PC-3 (cell line): ENCODE measurements at regions not wholly inside any gene's neighbourhood (a gene's known extent, or its start where the extent isn't known, plus 50 kb on each side); places are given as distances from the start of the nearest gene placed in this dataset.

Experiments
- ATAC-seq: fragments of 200-7000 bp; cut with Tn5 transposase; 2 replicates; pipeline ENCODE4 v1.9.1; 2020; ENCODE audit warnings: mild to moderate bottlenecking, moderate library complexity
- BruUV-seq: library from RNA; stranded (reverse); fragments of 400-500 nt; replicated peaks from 2 replicates; lab custom pipeline; 2021; lab: Mats Ljungman, UMichigan
- CTCF ChIA-PET: fragments of 300-600 bp; sonication (Branson Sonifier 250); formaldehyde crosslinking; loops from one replicate; lab custom pipeline; 2022; ENCODE audit warnings: antibody characterized with exemption; lab: Charles Lee
- POLR2A ChIA-PET: fragments of 300-600 bp; sonication (Branson Sonifier 250); formaldehyde crosslinking; loops from one replicate; lab custom pipeline; 2022; ENCODE audit warnings: antibody characterized with exemption; ENCODE audit not compliant: unreplicated experiment; lab: Charles Lee
- DNase-seq: peaks from one replicate; pipeline ENCODE4 v3.0.0-alpha.2; 2015
- H2AFZ ChIP-seq: fragments of 300-600 bp; sonication (generic); 2 replicates; pipeline ENCODE4 v1.6.0; 2016; ENCODE audit warnings: antibody characterized with exemption, low read length
- H3F3A ChIP-seq: fragments of 300-600 bp; sonication (generic); one replicate; pipeline ENCODE4 v1.6.0; 2017; ENCODE audit warnings: antibody characterized with exemption, low read length, control low read depth, mild to moderate bottlenecking; ENCODE audit not compliant: unreplicated experiment
- H3K27ac ChIP-seq: fragments of 300-600 bp; sonication (generic); 2 replicates; pipeline ENCODE4 v1.5.1; 2016; ENCODE audit warnings: mild to moderate bottlenecking, low read length
- H3K27me3 ChIP-seq: fragments of 300-600 bp; sonication (generic); 2 replicates; pipeline ENCODE4 v1.6.1; 2016; ENCODE audit warnings: low read length, mixed read lengths
- H3K36me3 ChIP-seq: fragments of 300-600 bp; sonication (generic); 2 replicates; pipeline ENCODE4 v1.6.1; 2016; ENCODE audit warnings: low read depth, mixed run types, low read length, mixed read lengths
- H3K4me1 ChIP-seq: fragments of 300-600 bp; sonication (generic); 2 replicates; pipeline ENCODE4 v1.5.1; 2016; ENCODE audit warnings: low read length; ENCODE audit not compliant: insufficient read depth
- H3K4me2 ChIP-seq: fragments of 300-600 bp; sonication (generic); 2 replicates; pipeline ENCODE4 v1.6.0; 2016; ENCODE audit warnings: low read length
- H3K4me3 ChIP-seq: fragments of 300-600 bp; sonication (generic); 2 replicates; pipeline ENCODE4 v1.5.1; 2016; ENCODE audit warnings: mild to moderate bottlenecking, low read length, mixed read lengths
- H3K79me2 ChIP-seq: fragments of 300-600 bp; sonication (generic); 2 replicates; pipeline ENCODE4 v1.6.1; 2017; ENCODE audit warnings: low read length, mixed read lengths
- H3K9ac ChIP-seq: fragments of 300-600 bp; sonication (generic); 2 replicates; pipeline ENCODE4 v1.6.0; 2016; ENCODE audit warnings: mild to moderate bottlenecking, low read length
- H3K9me2 ChIP-seq: fragments of 300-600 bp; sonication (generic); replicated peaks from 2 replicates; pipeline ENCODE4 v1.6.1; 2016; ENCODE audit warnings: mixed run types, low read length, mixed read lengths
- H3K9me3 ChIP-seq: fragments of 300-600 bp; sonication (generic); 2 replicates; pipeline ENCODE4 v1.6.1; 2016; ENCODE audit warnings: low read length, mixed read lengths
- H4K20me1 ChIP-seq: fragments of 300-600 bp; sonication (generic); 2 replicates; pipeline ENCODE4 v1.6.1; 2016; ENCODE audit warnings: low read length, mixed read lengths
- EZH2 ChIP-seq: fragments of 300-600 bp; sonication (generic); IDR thresholded peaks from one replicate; pipeline ENCODE4 v1.6.1; 2017; ENCODE audit warnings: antibody characterized with exemption, mild to moderate bottlenecking, low read length; ENCODE audit not compliant: unreplicated experiment
- EZH2phosphoT487 ChIP-seq: fragments of 300-600 bp; sonication (generic); IDR thresholded peaks from 2 replicates; pipeline ENCODE4 v1.6.1; 2018; ENCODE audit warnings: mild to moderate bottlenecking, antibody characterized with exemption, low read length, borderline replicate concordance
- intact Hi-C: fragments of 100-400 bp; cut with micrococcal nuclease; formaldehyde crosslinking; loops from 2 replicates; pipeline ENCODE4 v1.9.0; 2023
- TF ChIP-seq, protein P1 (sequence below): fragments of 300-600 bp; sonication (generic); conservative IDR thresholded peaks from 2 replicates; pipeline ENCODE4 v1.5.1; 2017; ENCODE audit warnings: antibody characterized with exemption, low read depth, mild to moderate bottlenecking, low read length

DNA sequence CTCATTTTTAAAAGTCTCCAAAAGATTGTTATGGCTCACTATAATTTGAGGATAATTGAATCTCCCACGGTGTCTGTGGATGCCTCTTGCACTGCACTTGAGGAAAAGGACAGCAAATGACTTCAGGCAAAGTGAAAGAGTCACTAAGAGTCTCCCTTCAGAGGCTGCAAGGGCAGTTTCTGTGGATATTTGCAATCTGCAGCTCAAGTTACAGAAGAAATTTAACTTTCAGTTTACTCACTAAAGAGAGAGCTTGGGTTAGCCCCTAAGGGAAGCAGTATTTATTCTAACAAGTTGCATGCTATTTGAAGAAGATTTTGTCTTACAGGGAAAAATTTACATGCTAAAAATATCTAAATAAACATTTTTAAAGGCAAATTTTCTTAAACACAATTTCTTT is 912.0 kb upstream of the TENM3 start:
- no peak overlapping the region for H2AFZ ChIP-seq
- POLR2A ChIA-PET, result no interaction called here

DNA sequence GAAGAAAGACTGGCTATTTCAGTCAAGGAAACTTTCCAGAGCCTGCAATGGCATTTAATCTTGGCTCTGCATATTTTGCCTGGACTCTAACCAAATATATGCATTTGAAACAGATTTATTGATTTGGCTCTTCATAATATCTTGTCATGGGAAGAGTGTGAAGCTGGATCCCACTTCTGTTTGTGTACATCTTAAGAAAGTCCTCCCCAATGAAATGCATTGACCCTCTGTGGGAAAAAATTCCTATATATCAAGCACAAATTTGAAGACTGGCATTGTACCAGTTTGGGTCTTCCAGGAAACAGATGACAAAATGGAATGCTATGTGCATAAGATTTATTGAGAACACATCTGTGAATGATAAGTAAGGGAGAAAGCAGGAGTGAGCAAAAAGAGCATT is 897.3 kb upstream of the TENM3 start:
- POLR2A ChIA-PET, result no interaction called here
- H3K79me2 ChIP-seq, result no peaks in the 10 kb centered on the region
- DNase-seq (no peak), ATAC-seq (no peak)
- H3K27ac ChIP-seq, result no peak overlapping the region
- H3K9ac ChIP-seq, result no peak overlapping the region
- no peak overlapping the region for H3K4me3 ChIP-seq
- no peaks in the 10 kb centered on the region for H4K20me1 ChIP-seq
- no peak overlapping the region for H3K4me2 ChIP-seq
- no TSS peak for BruUV-seq
- H3K36me3 ChIP-seq, result no peaks in the 10 kb centered on the region
- no peaks in the 10 kb centered on the region for H3K9me2 ChIP-seq
- H3K9me3 ChIP-seq, result no peaks in the 10 kb centered on the region
- H3K27me3 ChIP-seq, result no peaks in the 10 kb centered on the region
- no peaks in the 10 kb centered on the region for H3F3A ChIP-seq
- CTCF ChIA-PET, result no interaction called here
- H3K4me1 ChIP-seq, result no peaks in the 10 kb centered on the region
- TF ChIP-seq, protein P1, sequence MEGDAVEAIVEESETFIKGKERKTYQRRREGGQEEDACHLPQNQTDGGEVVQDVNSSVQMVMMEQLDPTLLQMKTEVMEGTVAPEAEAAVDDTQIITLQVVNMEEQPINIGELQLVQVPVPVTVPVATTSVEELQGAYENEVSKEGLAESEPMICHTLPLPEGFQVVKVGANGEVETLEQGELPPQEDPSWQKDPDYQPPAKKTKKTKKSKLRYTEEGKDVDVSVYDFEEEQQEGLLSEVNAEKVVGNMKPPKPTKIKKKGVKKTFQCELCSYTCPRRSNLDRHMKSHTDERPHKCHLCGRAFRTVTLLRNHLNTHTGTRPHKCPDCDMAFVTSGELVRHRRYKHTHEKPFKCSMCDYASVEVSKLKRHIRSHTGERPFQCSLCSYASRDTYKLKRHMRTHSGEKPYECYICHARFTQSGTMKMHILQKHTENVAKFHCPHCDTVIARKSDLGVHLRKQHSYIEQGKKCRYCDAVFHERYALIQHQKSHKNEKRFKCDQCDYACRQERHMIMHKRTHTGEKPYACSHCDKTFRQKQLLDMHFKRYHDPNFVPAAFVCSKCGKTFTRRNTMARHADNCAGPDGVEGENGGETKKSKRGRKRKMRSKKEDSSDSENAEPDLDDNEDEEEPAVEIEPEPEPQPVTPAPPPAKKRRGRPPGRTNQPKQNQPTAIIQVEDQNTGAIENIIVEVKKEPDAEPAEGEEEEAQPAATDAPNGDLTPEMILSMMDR, result no peak
- TF ChIP-seq EZH2phosphoT487 (no peak), EZH2 (no peak)
- intact Hi-C loops, result no loop called here
- no peak overlapping the region for H2AFZ ChIP-seq

More for the DNA sequence above, 912.0 kb upstream of the TENM3 start:
- no peaks in the 10 kb centered on the region for H3F3A ChIP-seq
- BruUV-seq, result no TSS peak
- no peak for TF ChIP-seq EZH2
- TF ChIP-seq, protein P1, result no peak
- no peak for TF ChIP-seq EZH2phosphoT487
- no peaks in the 10 kb centered on the region for H3K4me1 ChIP-seq
- intact Hi-C loops, result no loop called here
- H3K9me3 ChIP-seq, result no peaks in the 10 kb centered on the region
- H3K9me2 ChIP-seq, result no peaks in the 10 kb centered on the region
- no peaks in the 10 kb centered on the region for H3K36me3 ChIP-seq
- H3K79me2 ChIP-seq, result no peaks in the 10 kb centered on the region
- H3K4me3 ChIP-seq, result no peak overlapping the region
- no peak overlapping the region for H3K9ac ChIP-seq
- H4K20me1 ChIP-seq, result no peaks in the 10 kb centered on the region
- H3K27ac ChIP-seq, result no peak overlapping the region
- DNase-seq (no peak), ATAC-seq (no peak)
- no peaks in the 10 kb centered on the region for H3K27me3 ChIP-seq
- no peak overlapping the region for H3K4me2 ChIP-seq
- CTCF ChIA-PET, result no interaction called here

DNA sequence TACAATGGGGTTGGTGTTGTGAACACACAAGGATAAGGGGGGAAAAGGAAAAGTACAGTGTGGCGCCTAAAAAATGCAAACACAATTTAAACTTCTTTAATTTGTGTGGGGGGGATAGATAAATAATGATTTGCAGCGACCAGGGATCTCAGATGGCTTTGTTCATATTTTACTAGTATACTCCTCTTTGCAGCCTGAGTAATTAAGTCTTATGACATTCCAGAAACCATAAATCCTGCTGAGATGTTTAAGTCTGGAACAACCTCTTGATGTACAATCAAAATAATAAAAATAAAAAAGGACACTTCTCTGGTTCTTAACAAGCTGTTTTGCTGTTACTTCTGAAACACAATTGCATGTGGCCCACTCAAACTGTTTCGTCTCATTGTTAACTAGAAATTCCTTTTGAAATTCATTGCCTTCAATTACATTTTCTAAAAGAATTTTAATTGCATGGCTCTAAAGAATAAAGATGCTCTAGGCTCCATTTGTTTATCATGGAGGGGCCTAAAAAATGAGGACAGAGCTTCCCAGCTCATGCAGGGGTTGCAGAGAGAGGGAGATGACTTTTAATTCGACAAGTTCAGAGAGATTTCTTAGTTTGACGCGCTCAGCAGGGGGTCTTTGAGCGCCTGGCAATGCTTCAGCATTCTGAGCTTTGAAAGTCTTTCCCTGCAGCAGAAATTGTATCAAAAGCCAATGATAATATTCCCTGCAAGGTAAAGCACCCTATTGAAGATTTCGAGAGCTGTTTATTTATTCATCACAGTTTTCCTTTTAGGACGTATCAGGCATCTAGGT is 892.4 kb upstream of the TENM3 start:
- POLR2A ChIA-PET, result no interaction called here
- ATAC-seq, result no peak

More for the DNA sequence above, 892.4 kb upstream of the TENM3 start:
- no peak for DNase-seq
- no peak overlapping the region for H3K4me3 ChIP-seq
- H3K9ac ChIP-seq, result no peak overlapping the region
- H3K79me2 ChIP-seq, result no peaks in the 10 kb centered on the region
- H3K4me2 ChIP-seq, result no peak overlapping the region
- intact Hi-C loops, result no loop called here
- no peak overlapping the region for H3K27ac ChIP-seq
- H3K36me3 ChIP-seq, result no peaks in the 10 kb centered on the region
- H3K9me3 ChIP-seq, result no peaks in the 10 kb centered on the region
- BruUV-seq, result no TSS peak
- no peaks in the 10 kb centered on the region for H3F3A ChIP-seq
- TF ChIP-seq EZH2 (no peak), EZH2phosphoT487 (no peak)
- TF ChIP-seq, protein P1, result no peak
- CTCF ChIA-PET, result no interaction called here
- H4K20me1 ChIP-seq, result no peaks in the 10 kb centered on the region
- H3K27me3 ChIP-seq, result no peaks in the 10 kb centered on the region
- no peak overlapping the region for H2AFZ ChIP-seq
- no peaks in the 10 kb centered on the region for H3K9me2 ChIP-seq
- H3K4me1 ChIP-seq, result no peaks in the 10 kb centered on the region
